ENCODE measurements at regions not wholly inside any gene's neighbourhood (a gene's known extent, or its start where the extent isn't known, plus 50 kb on each side); places are given as distances from the start of the nearest gene placed in this dataset.
A peak's percentile ranks its signal among the peaks of the same experiment; 100 is the strongest.

DNA sequence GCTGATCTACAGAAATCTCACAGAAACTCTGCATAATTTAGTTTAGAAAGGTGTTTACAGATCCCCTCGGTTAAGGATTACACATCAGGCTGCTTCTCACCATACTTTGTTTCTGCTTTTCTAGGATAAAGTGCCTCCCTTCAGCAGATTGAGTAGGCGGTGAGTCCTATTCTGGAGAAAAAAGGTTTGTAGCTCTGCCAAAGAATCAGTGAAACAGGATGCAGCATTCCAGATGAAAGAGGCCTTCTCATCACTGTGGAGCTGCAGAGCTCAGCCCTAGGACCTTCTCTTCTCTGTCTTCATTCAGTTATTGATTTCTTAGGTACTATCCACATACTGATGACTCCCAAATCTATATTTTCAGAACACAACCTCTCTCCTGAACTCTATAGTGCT is 155.5 kb upstream of the KRR1 start:
- H3K4me2 ChIP-seq (ENCODE audit: insufficient read depth, low read length, poor library complexity, severe bottlenecking), result no peak overlapping the region
- no peak overlapping the region for H3K18ac ChIP-seq (ENCODE audit: low read length)
- H2AFZ ChIP-seq (ENCODE audit: low read length), result peak overlapping the region; percentile 82
- no peak overlapping the region for H3K23ac ChIP-seq (ENCODE audit: low read depth, low read length, poor library complexity)
- H3K9me3 ChIP-seq (replicated peaks in 1 of 2; ENCODE audit: control insufficient read depth in 2 of 2, insufficient read depth in 1 of 2, low read depth in 1 of 2, low read length in 2 of 2), result peaks cover 0 to 4% of the 10 kb centered on the region in 2 donors
- H3K14ac ChIP-seq (ENCODE audit: low read length), result no peak overlapping the region
- H2AK5ac ChIP-seq (ENCODE audit: low read depth, low read length), result no peak overlapping the region
- WGBS, 2 donors (ENCODE audit: extremely low coverage in 2 of 2, insufficient read length in 2 of 2, insufficient replicate concordance in 1 of 2), result no CpG with 5 or more reads among the region's 2 CpGs
- H2BK12ac ChIP-seq (ENCODE audit: low read length), result no peak overlapping the region
- H3K9ac ChIP-seq (ENCODE audit: low read depth, low read length, poor library complexity), result no peak overlapping the region
- no peaks in the 10 kb centered on the region for H3K27me3 ChIP-seq (ENCODE audit: control insufficient read depth in 3 of 3, insufficient read depth in 3 of 3, low read depth in 1 of 3, low read length in 3 of 3)
- DNase-seq (ENCODE audit: low spot score), result no peak
- no peak overlapping the region for H2BK15ac ChIP-seq (ENCODE audit: low read length)
- H4K8ac ChIP-seq (ENCODE audit: low read depth, low read length), result no peak overlapping the region
- H2BK120ac ChIP-seq (ENCODE audit: low read depth, low read length), result no peak overlapping the region
- no peak overlapping the region for H2BK5ac ChIP-seq (ENCODE audit: low read length)
- H3K36me3 ChIP-seq (replicated peaks in 1 of 2; ENCODE audit: control insufficient read depth in 2 of 2, insufficient read depth in 2 of 2, low read length in 2 of 2), result no peaks in the 10 kb centered on the region
- H4K91ac ChIP-seq (ENCODE audit: low read depth, low read length, poor library complexity), result no peak overlapping the region
- H3K4me3 ChIP-seq (ENCODE audit: low read length in 2 of 2), result peak overlapping the region in 1 of 2 donors; percentile 33
- no peak overlapping the region for H3K4ac ChIP-seq (ENCODE audit: low read length)
- peaks cover 4 to 25% of the 10 kb centered on the region in 2 donors for H3K4me1 ChIP-seq (ENCODE audit: control insufficient read depth in 2 of 2, insufficient read depth in 1 of 2, low read depth in 1 of 2, low read length in 2 of 2)
- no peak overlapping the region for H3K27ac ChIP-seq (replicated peaks; ENCODE audit: low read length)
- no peaks in the 10 kb centered on the region for H3K79me1 ChIP-seq (ENCODE audit: low read depth, low read length)

DNA sequence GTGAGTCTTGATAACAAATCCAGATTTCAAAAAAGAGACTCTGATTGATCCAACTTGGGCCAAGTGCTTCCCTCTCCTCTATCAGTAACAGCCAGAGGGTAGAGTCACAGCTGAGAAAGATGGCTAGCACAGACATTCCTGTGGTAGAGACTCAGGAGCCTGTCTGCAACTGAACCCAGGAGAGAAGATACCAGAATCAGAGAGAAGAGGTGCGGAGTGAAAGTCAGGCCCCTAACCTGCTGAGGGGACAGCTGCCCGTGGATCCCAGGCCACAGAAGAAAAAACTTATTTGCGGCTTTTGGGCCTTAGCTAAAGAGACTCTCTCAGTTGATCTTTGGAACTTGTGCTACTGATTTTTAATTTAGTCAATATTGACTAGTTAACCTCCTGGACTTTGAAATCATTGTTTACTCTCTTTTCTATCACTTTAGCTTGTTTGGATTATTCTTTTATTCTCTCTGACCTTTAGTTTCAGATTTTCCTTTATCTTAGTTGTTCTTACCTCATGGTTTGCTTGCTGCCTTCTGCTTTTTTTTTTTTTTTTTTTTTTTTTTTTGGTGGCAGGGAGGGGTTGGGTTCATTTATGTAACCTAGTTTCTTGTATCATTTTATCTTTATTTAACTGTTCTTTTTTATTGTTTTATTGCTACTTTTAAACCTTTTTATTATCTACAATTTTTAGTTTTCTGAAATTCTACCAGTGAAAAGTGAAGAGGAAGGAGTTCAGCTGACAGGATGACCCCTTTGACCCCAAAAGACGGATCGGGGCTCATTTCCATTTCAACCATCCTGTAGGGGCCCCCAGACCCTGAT is 154.9 kb upstream of the KRR1 start:
- Histone ChIP-seq H3K18ac (ENCODE audit: low read length) (no peak overlapping the region), H2AFZ (ENCODE audit: low read length) (peak overlapping the region; percentile 82), H4K8ac (ENCODE audit: low read depth, low read length) (no peak overlapping the region), H3K4me3 (ENCODE audit: low read length in 2 of 2) (peak overlapping the region in 1 of 2 donors; percentile 33), H2BK120ac (ENCODE audit: low read depth, low read length) (no peak overlapping the region), H3K4me1 (ENCODE audit: control insufficient read depth in 2 of 2, insufficient read depth in 1 of 2, low read depth in 1 of 2, low read length in 2 of 2) (peaks cover 4 to 25% of the 10 kb centered on the region in 2 donors), H3K4me2 (ENCODE audit: insufficient read depth, low read length, poor library complexity, severe bottlenecking) (no peak overlapping the region), H3K4ac (ENCODE audit: low read length) (no peak overlapping the region), H3K9me3 (replicated peaks in 1 of 2; ENCODE audit: control insufficient read depth in 2 of 2, insufficient read depth in 1 of 2, low read depth in 1 of 2, low read length in 2 of 2) (peaks cover 0 to 4% of the 10 kb centered on the region in 2 donors), H3K36me3 (replicated peaks in 1 of 2; ENCODE audit: control insufficient read depth in 2 of 2, insufficient read depth in 2 of 2, low read length in 2 of 2) (no peaks in the 10 kb centered on the region), H3K14ac (ENCODE audit: low read length) (no peak overlapping the region), H2BK5ac (ENCODE audit: low read length) (no peak overlapping the region), H4K91ac (ENCODE audit: low read depth, low read length, poor library complexity) (no peak overlapping the region), H2BK15ac (ENCODE audit: low read length) (no peak overlapping the region), H3K23ac (ENCODE audit: low read depth, low read length, poor library complexity) (no peak overlapping the region), H3K79me1 (ENCODE audit: low read depth, low read length) (no peaks in the 10 kb centered on the region), H3K27me3 (ENCODE audit: control insufficient read depth in 3 of 3, insufficient read depth in 3 of 3, low read depth in 1 of 3, low read length in 3 of 3) (no peaks in the 10 kb centered on the region), H2AK5ac (ENCODE audit: low read depth, low read length) (no peak overlapping the region), H2BK12ac (ENCODE audit: low read length) (no peak overlapping the region), H3K9ac (ENCODE audit: low read depth, low read length, poor library complexity) (no peak overlapping the region), H3K27ac (replicated peaks; ENCODE audit: low read length) (no peak overlapping the region)
- no CpG with 5 or more reads among the region's 5 CpGs for WGBS, 2 donors (ENCODE audit: extremely low coverage in 2 of 2, insufficient read length in 2 of 2, insufficient replicate concordance in 1 of 2)
- no peak for DNase-seq (ENCODE audit: low spot score)

DNA sequence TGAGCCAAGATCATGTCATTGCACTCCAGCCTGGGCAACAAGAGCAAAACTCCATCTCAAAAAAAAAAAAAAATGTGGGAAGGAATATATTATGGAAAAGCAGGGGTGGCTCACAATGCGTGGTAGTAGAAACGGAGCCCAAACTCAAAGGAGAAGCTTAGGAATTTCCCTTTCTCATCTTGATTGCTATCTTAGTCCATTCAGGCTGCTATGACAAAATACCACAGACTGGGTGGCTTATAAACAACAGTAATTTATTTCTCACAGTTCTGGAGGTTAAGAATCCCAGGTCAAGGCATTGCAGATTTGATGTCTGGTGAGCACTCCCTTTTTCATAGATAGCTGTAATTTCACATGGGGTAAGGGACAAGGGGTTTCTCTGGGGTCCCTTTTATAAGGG is 153.8 kb upstream of the KRR1 start:
- Histone ChIP-seq H2AFZ (ENCODE audit: low read length) (peak overlapping the region; percentile 1), H4K8ac (ENCODE audit: low read depth, low read length) (no peak overlapping the region), H3K27ac (replicated peaks; ENCODE audit: low read length) (no peak overlapping the region), H3K23ac (ENCODE audit: low read depth, low read length, poor library complexity) (no peak overlapping the region), H3K27me3 (ENCODE audit: control insufficient read depth in 3 of 3, insufficient read depth in 3 of 3, low read depth in 1 of 3, low read length in 3 of 3) (no peaks in the 10 kb centered on the region), H2BK15ac (ENCODE audit: low read length) (no peak overlapping the region), H3K4me2 (ENCODE audit: insufficient read depth, low read length, poor library complexity, severe bottlenecking) (no peak overlapping the region), H3K4me1 (ENCODE audit: control insufficient read depth in 2 of 2, insufficient read depth in 1 of 2, low read depth in 1 of 2, low read length in 2 of 2) (peaks cover 4 to 25% of the 10 kb centered on the region in 2 donors), H3K9me3 (replicated peaks in 1 of 2; ENCODE audit: control insufficient read depth in 2 of 2, insufficient read depth in 1 of 2, low read depth in 1 of 2, low read length in 2 of 2) (peaks cover 0 to 4% of the 10 kb centered on the region in 2 donors), H3K79me1 (ENCODE audit: low read depth, low read length) (no peaks in the 10 kb centered on the region), H3K9ac (ENCODE audit: low read depth, low read length, poor library complexity) (no peak overlapping the region), H2BK12ac (ENCODE audit: low read length) (no peak overlapping the region), H3K18ac (ENCODE audit: low read length) (no peak overlapping the region), H3K14ac (ENCODE audit: low read length) (no peak overlapping the region), H3K4ac (ENCODE audit: low read length) (no peak overlapping the region), H2BK5ac (ENCODE audit: low read length) (no peak overlapping the region), H2BK120ac (ENCODE audit: low read depth, low read length) (no peak overlapping the region), H2AK5ac (ENCODE audit: low read depth, low read length) (no peak overlapping the region), H3K36me3 (replicated peaks in 1 of 2; ENCODE audit: control insufficient read depth in 2 of 2, insufficient read depth in 2 of 2, low read length in 2 of 2) (no peaks in the 10 kb centered on the region), H4K91ac (ENCODE audit: low read depth, low read length, poor library complexity) (no peak overlapping the region), H3K4me3 (ENCODE audit: low read length in 2 of 2) (no peak overlapping the region)
- no CpG with 5 or more reads among the region's 2 CpGs for WGBS, 2 donors (ENCODE audit: extremely low coverage in 2 of 2, insufficient read length in 2 of 2, insufficient replicate concordance in 1 of 2)
- DNase-seq (ENCODE audit: low spot score), result no peak

DNA sequence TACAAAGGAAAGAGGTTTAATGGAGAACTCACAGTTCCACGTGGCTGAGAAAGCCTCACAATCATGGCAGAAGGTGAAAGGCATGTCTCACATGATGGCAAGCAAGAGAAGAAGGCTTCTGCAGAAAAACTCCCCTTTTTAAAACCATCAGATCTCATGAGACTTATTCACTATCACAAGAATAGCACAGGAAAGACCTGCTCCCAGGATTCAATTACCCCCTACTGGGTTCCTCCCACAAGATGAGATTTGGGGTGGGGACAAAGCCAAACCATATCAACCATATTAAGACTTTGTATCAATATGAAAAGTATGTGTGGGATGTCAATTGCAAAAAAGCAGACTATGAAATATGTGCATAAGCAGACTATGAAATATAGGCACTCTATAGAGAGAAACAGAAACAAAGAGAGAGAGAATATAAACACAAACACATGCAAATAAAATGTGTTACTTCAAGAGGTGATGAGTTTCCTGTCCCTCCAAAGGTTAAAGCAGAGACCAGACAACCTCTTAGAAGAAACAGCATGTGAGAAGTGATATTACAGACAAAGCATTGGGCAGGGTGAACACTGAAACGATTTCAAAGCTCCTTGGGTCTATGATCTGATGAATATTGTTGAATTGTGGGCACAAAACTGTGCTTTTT is 151.2 kb upstream of the KRR1 start:
- no peak overlapping the region for H2BK12ac ChIP-seq (ENCODE audit: low read length)
- H4K8ac ChIP-seq (ENCODE audit: low read depth, low read length), result no peak overlapping the region
- no peaks in the 10 kb centered on the region for H3K79me1 ChIP-seq (ENCODE audit: low read depth, low read length)
- peaks cover 11 to 33% of the 10 kb centered on the region in 2 donors for H3K4me1 ChIP-seq (ENCODE audit: control insufficient read depth in 2 of 2, insufficient read depth in 1 of 2, low read depth in 1 of 2, low read length in 2 of 2)
- H3K9me3 ChIP-seq (replicated peaks in 1 of 2; ENCODE audit: control insufficient read depth in 2 of 2, insufficient read depth in 1 of 2, low read depth in 1 of 2, low read length in 2 of 2), result peaks cover 0 to 4% of the 10 kb centered on the region in 2 donors
- no peak overlapping the region for H3K14ac ChIP-seq (ENCODE audit: low read length)
- H3K27me3 ChIP-seq (ENCODE audit: control insufficient read depth in 3 of 3, insufficient read depth in 3 of 3, low read depth in 1 of 3, low read length in 3 of 3), result no peaks in the 10 kb centered on the region
- H2BK120ac ChIP-seq (ENCODE audit: low read depth, low read length), result no peak overlapping the region
- no peak for DNase-seq (ENCODE audit: low spot score)
- no peak overlapping the region for H3K4ac ChIP-seq (ENCODE audit: low read length)
- H3K36me3 ChIP-seq (replicated peaks in 1 of 2; ENCODE audit: control insufficient read depth in 2 of 2, insufficient read depth in 2 of 2, low read length in 2 of 2), result no peaks in the 10 kb centered on the region
- H4K91ac ChIP-seq (ENCODE audit: low read depth, low read length, poor library complexity), result no peak overlapping the region
- no CpG with 5 or more reads among the region's 2 CpGs for WGBS, 2 donors (ENCODE audit: extremely low coverage in 2 of 2, insufficient read length in 2 of 2, insufficient replicate concordance in 1 of 2)
- H3K27ac ChIP-seq (replicated peaks; ENCODE audit: low read length), result no peak overlapping the region
- no peak overlapping the region for H2AK5ac ChIP-seq (ENCODE audit: low read depth, low read length)
- no peak overlapping the region for H3K9ac ChIP-seq (ENCODE audit: low read depth, low read length, poor library complexity)
- no peak overlapping the region for H3K4me2 ChIP-seq (ENCODE audit: insufficient read depth, low read length, poor library complexity, severe bottlenecking)
- no peak overlapping the region for H2AFZ ChIP-seq (ENCODE audit: low read length)
- no peak overlapping the region for H2BK15ac ChIP-seq (ENCODE audit: low read length)
- no peak overlapping the region for H2BK5ac ChIP-seq (ENCODE audit: low read length)
- H3K23ac ChIP-seq (ENCODE audit: low read depth, low read length, poor library complexity), result no peak overlapping the region
- H3K4me3 ChIP-seq (ENCODE audit: low read length in 2 of 2), result no peak overlapping the region
- H3K18ac ChIP-seq (ENCODE audit: low read length), result no peak overlapping the region

All from neuronal stem cell (in vitro differentiated cells).